NCI-H82 treated with DMSO at 0.1 percent for 48 hours (cell line): ENCODE measurements at regions not wholly inside any gene's neighbourhood (a gene's known extent, or its start where the extent isn't known, plus 50 kb on each side); places are given as distances from the start of the nearest gene placed in this dataset.
A peak's percentile ranks its signal among the peaks of the same experiment; 100 is the strongest.

Experiments
- DNase-seq: peaks from one replicate; lab custom pipeline; 2025; ENCODE audit not compliant: unreplicated experiment; lab: John Stamatoyannopoulos, UW

DNA sequence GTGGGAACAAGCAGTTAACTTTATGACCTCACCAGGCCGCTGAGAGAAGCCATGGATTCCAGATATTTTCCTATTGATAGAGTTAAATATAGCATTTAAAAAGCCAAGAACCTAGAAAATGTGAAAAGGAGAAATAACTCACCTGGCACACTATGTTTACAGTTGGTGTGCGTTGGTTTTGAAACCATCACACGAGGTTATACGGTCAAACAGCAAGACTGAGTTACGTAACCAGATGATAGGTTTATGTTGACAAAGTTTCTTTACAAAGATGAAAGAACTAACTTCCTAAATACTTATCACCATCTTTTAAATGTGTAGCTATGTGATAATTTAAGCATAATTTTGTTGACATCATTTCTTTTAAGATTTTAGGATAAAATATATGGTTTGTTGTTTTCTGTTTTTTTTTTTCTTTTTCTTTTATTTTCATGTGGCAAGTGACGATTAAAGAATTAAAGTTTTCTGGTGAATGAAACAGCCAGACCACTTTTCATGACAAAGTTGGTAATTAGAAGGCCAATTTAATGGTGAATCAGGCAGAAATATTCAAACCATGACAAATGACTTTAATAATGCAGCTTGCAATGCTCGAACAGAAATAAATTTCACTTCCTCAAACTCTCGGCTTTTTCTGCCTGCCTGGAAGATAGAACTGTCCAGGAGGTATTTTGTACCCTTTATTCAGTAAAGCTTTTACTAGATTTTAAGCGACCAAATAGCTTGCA is 339.1 kb upstream of the OBI1 start:
- no peak for DNase-seq

DNA sequence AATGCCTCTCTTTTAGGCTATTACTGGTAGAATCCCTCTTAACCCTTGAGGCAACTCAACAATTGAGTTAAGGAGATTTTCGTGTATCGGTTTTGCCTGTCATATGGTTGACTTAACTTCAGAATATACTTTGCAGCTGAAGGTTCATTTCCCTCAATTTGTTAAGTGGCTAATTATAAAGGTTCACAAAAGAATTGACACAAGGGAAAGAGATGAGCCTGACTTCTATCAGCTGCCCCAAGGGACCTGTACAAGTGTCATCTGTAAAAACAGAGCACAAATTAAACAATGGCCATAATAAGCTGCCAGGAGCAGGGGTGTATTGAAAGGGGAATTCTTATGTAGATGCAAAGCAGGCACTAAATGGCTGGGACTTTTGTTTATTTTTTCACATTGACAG is 334.8 kb upstream of the OBI1 start:
- DNase-seq: peak; percentile 56

DNA sequence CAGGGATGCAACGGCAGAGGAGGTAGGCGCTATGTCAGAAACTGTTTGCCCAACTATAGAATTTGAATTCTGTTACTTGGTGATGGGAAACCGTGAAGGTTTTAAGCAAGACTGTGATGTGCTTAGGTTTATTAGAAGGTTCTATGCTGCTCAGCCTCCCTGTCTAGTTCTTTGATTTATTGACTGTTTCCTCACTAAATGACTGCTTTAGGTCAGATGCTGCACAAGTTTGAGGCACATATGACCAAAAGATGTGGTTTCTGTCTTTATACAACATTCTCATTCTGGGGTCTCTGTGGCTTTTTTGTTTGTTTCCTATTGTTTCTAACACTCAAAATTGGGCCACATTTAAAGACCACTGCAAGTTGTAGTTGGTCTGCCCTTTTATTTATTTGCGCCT is 323.0 kb upstream of the OBI1 start:
- DNase-seq: no peak

DNA sequence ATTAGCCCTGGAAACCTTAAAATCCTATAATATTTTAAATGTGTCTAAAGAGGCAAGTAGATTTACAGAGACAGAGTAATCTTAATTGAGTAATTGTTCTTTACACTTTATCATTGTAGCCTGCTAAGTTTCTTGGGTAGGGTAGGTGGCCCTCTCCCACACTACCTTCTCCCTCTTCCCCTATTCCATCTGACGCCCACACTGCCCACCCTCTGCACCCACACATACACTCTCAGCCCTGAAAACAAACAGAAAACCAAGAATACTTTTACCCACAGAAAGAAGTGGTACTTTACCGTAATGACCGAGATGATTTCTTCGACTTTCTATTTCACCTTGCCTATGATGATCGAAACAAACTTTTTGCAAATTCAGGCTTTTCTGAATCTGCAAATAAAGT is 320.4 kb upstream of the OBI1 start:
- DNase-seq: no peak

DNA sequence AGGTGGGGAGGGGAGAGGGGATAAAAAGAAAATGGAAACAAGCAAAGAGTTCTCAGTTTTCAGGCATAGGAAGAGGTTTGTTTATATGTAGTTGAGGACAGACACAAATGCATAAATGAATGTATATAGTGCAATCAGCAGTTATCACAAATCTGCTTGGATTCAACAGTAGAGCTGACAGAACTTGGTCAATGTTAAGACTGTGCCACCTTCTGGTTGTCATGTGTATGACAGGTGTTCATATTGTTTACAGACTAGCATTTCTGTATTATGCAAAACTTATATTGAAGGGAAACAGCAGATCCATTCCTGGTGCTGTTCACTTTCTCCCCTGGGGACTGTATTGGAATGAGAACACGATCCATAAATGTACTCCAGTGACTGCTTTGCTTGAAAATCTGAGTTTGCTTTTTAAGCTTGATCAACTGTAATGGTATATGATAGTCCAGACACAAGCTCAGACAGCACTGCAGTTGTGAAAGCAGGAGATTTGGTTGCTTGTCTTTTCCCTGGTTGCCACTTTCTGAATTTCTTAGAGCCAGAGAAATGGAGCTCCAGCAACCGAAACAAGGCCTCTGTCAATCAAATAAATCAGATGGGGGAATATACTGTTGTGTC is 319.5 kb upstream of the OBI1 start:
- DNase-seq: peak; percentile 60

DNA sequence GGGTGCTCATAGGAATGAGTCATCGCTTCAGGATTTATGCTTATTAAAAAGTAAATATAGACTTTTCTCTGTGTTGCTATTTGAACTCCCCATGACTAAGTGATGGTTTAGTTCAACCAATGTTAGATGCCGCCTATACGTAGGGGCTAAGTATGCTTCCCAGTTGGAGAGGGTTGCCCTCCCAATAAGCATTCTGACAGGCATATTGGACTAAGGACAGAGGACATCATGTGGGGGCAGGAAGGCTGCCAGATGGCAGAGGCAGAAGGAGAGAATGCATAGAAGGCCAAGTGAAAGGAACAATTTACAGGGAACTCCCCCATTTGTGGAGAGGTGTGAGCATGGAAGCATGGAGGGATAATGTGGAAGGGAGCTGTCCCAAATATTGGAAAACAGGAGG is 318.4 kb upstream of the OBI1 start:
- no peak for DNase-seq

DNA sequence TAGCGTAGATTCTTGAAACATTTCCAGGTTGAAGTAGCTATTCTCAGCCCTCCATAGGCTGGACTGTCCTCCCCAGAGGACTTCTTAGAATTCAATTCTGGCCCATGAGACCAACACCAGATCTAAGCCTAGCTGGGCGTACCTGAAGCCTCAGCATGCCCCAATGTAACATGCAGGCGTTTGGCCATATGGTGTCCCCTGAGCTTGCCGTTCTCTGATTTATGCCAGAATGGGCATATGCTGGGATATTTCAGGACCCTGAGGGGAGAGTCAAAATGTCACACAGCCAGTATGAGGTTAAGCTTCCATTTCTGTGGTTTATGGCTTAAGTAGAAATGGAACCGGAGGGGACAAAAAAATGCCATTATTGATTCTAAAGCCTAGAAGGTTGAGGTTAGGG is 317.7 kb upstream of the OBI1 start:
- DNase-seq: no peak

DNA sequence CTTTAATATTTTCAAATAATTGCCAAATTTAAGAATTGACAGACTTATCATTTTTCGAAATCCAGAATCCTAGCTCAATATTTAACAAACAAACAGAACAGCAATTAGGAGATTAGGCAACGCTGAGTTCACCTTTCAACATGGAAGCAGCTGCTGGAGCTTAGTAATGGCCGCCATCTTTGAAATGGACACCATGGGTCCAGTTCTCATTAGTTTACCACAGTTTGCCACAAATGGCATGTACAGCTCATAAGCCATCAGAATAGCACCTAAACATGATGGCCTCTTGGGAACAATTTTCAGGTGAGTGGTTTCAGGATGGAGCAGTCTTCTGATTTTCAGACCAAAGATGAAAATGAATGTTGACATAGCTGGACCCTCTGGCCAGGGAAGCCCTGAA is 313.6 kb upstream of the OBI1 start:
- DNase-seq: no peak

DNA sequence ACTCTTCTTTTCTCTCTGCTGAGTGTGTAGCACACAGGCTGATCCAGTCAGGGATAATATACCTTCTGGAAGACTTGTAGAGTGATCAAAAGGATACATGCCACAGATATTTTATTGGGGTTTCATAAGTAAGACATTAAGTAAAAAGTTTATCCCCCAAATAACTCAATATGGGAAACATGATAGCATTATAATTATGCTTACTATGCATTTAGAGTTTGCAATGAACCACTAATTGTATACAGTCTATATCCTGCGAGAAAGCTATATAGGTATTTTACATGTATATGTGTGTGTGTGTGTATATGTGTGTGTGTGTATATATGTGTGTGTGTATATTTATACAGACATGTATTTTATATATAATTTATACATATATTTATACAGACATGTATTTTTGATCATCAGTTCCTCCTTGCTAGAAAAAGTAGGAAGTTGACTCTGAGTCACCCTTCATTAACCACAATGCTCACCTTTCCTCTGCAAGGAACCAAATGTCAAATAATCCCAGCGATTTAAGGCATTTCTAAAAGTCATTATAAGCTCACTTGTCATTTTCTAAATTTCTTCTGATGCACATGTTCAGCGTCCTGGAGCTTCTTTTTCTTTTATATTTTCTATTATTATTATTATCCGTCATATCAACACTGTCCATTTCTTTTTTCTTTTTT is 312.5 kb upstream of the OBI1 start:
- DNase-seq: no peak

DNA sequence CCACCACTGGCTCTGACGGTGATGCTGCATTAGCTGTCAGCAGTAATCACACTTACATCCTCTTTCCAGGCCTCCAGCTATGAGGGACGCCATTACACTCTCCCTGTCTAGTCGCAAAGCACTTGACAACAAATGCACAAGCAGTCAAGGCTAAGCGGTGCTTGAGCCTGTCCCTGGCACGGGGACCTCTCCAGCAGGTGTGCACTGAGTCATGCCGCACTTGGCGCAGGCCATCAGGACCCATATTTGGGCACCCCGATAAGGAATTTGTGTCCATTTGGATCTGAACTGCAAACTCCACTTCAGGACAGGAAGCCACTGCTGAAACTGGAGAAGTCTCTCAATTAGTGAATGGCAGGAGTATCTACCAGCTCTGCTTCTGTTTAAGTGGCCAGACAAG is 301.9 kb upstream of the OBI1 start:
- no peak for DNase-seq

DNA sequence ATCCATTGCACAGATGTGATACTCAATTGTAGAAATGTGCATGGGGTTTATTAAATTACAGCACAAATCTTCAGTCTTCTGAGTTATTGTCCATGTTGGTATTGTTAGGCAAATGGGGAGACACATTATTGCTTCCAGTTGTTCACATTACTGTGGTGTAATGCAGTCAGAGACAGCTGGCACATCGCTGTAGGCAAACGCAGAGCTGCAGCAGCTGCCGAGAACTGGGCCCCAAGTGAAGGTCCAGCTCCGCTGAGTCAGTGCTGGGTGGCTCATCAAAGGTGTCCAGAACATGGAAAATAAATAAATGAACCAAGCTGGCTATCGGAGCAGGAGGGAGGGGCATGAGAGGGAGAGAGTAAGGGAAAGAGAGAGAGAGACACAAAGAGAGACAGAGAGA is 299.1 kb upstream of the OBI1 start:
- DNase-seq: no peak

DNA sequence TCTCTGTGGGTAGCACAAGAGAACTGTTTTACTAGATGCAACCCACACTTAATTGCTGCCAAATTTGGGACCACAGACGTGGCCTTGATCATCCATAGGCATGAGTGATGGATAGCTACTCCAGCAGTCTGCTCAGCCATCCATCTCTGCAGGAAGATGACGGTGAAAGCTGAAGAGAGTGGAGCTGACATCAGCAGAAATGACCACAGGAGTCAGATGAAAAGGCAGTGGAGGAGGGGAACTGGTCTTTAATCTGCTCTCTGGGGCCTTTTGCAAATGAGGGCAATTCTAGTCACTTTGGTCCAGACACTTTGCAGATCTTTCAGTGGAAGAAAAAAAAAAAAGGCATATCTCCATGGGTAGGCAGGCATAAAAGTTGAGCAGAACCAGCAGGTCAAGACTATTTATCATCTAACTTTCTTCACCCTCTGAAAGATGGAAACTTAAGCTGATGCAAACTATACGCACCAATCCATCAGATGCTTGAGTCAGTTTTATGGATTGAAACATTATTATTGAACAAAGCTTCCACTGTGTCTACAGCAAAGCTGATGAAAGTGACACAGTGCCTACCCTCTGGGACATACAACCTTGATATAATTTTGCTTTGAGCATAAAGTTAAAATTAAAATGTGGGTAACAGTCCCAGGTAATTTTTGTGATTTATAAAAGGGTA is 281.6 kb upstream of the OBI1 start:
- DNase-seq: no peak

DNA sequence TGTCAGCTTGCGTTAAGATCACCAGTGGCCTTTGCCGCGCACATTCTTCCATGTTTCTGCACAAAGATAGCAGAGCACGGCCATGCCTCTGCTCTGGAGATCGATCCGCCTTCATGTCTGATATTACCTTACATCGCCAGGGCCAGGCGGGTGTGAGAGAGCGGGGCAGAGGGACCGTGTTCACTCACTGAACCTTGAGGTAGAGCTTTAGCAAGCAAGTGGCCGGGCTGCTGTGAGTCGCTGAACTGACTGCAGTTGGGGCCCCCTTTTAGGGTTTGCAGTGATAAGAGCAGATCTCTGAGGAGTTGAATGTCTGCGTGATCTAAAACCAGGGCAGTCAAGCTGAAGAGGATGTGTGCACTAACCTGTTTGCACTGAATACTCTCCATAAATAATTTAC is 275.4 kb upstream of the OBI1 start:
- DNase-seq: no peak

DNA sequence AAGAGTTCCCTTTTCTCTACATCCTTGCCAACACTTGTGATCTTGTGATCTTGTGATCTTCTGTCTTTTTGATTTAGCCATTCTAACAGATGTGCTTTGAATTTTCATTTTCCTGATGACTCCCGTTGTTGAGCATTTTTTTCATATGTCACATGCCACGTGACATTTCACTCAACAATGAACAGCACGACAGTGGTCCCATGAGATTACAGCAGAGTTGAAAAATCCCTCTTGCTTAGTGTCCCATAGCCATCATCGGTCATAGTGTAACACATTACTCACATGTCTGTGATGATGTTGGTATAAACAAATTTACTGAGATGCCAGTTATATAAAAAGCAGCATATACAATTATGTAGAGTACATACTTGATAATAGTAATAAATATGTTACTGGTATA is 256.1 kb upstream of the OBI1 start:
- DNase-seq: no peak

DNA sequence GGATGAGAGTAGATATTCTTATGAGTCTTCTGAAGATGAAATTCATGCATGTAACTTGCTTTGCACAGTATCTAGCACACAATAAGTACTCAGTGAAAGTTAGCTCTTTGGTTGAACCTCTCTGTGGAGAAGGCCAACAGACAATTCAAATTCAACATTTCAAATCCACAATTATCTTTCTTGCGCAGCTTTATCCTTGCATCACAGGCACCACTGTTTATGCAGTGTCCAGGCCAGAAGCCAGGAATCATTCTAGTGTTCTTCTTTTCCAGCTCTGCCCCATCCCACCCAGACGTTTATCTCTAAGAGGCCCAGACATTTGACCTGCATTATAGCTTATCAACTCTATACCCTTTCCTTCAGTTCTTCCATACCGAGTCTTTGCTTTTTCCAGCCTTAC is 254.7 kb upstream of the OBI1 start:
- DNase-seq: no peak

DNA sequence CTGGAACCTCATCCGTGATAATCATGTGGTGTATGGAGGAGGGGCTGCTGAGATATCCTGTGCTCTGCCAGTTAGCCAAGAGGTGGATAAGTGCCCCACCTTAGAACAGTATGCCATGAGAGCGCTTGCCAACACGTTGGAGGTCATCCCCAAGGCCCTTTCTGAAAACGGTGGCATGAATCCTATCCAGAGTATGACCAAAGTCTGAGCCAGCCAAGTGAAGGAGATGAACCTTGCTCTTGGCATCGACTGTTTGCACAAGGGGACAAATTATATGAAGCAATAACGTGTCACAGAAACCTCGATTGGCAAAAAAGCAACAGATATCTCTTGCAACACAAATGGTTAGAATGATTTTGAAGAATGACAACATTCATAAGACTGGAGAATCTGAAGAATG is 251.2 kb upstream of the OBI1 start:
- DNase-seq: no peak

DNA sequence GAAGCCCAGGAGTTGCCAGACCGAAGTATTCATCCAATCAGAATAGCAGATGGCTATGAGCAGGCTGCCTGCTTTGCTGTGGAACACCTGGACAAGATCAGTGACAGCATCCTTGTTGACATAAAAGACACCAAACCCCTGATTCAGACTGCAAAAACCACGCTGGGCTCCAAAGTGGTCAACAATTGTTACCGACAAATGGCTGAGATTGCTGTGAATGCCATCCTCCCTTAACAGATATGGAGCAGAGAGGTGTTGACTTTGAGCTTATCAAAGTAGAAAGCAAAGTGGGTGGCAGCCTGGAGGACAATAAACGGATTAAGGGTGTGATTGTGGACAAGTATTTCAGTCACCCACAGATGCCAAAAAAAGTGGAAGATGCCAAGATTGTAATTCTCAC is 250.3 kb upstream of the OBI1 start:
- no peak for DNase-seq

DNA sequence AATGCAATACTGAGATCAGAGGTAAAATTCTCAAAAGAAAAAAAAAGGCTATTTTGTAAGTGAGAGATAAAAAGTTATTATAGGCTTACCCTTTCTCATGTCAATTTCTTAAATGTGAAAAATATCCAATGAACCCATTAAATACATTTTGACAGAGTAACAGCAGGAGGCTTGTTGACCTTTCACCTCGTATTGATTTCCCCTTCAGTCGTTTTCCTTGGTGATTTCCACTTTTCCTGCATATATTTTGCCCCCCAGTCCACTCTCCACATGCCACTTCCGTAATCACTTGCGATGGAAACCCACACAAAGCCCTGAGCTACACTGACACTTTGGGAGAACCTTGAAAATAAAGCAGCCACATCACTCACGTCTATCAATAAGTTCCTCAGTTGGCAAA is 248.1 kb upstream of the OBI1 start:
- no peak for DNase-seq

DNA sequence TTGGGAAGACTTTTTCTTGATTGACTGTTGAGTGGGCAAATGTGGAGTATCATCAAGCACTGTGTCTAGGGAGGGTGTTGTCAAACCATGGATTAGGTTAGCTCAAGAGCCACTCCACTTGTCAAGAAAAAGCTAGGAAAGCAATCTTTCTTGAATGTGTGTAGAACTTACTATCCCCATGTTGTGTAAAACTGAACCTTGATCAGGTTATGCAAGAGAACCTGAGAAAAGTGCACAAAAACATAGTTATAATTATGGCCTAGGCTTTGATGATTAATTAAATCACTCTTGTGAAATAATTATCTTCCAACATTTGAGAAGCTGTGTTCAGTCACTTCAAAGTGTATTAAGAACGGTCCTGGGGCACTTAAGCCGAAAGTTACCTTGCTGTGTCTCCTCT is 238.2 kb upstream of the OBI1 start:
- no peak for DNase-seq

DNA sequence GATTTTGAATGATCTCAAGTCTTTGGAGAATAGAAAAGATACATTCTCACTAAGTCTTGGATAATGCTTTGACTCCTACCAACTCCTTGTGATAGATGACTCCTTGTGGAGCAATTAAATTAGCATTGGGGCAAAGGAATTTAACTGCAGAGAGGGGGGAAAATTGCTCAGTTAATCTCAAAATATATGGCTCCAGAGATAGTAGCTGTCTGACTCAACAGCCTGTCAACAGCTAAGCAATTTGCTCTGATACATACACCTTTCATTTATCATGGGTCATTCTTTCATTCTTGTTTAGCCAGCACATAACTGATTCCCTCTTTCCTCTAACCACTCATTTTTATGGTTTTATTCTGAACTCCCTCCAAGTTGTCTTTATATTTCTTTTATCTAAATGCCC is 225.6 kb upstream of the OBI1 start:
- no peak for DNase-seq

DNA sequence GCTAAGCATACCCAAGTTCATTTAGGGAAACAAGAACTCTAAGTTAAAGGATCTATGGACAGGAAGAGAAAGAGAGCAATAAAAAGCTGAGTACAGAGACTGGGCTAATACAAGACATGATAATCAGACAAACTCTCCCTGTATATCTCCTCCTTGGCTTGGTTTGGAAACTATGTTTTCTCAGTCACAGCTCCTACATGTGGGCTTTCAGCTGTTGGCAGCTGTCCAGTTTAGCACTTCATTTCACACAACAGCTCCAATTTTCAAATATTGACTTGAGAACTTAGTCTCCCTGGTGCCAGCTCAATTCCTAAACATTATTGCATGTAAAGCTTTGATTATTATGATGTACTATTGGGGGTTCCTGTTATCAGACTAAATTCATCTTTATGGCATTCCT is 222.8 kb upstream of the OBI1 start:
- DNase-seq: no peak

DNA sequence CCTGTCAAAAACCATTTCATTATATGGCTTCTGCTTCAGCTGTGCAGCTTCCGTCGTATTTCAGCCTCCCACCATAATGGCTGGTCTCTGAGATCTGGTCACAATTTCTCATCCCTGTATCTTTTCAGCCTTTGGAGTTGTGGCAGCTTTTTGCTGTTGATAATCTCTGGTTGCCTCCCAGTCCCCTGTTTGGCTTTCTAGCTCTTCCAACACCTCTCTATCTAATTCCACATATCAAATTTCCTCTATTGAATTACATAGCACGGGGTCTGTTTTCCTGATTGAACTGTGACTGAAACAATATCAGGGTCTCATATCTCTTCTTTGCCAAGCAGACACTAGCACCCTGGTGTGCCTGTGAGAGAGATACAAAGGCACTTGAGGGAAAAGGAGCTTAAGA is 222.1 kb upstream of the OBI1 start:
- DNase-seq: peak; percentile 17
